Skeletal muscle satellite cell (primary cell): ENCODE measurements at regions not wholly inside any gene's neighbourhood (a gene's known extent, or its start where the extent isn't known, plus 50 kb on each side); places are given as distances from the start of the nearest gene placed in this dataset.

Experiments used
- H3K27me3 ChIP-seq: 2 replicates; pipeline ENCODE4 v1.7.0; 2013; ENCODE audit warnings: low read length; ENCODE audit not compliant: control insufficient read depth, insufficient read depth
- H3K36me3 ChIP-seq: 2 replicates; pipeline ENCODE4 v1.7.0; 2013; ENCODE audit warnings: mild to moderate bottlenecking, control low read depth, low read length; ENCODE audit not compliant: insufficient read depth
- H3K4me1 ChIP-seq: 2 replicates; pipeline ENCODE4 v1.7.0; 2013; ENCODE audit warnings: low read length; ENCODE audit not compliant: control insufficient read depth, insufficient read depth
- H3K4me2 ChIP-seq: 2 replicates; pipeline ENCODE4 v1.7.0; 2013; ENCODE audit warnings: mild to moderate bottlenecking, low read length
- H3K4me3 ChIP-seq: 2 replicates; pipeline ENCODE4 v1.7.0; 2013; ENCODE audit warnings: low read length
- H3K9ac ChIP-seq: 2 replicates; pipeline ENCODE4 v1.7.0; 2013; ENCODE audit warnings: mild to moderate bottlenecking, low read depth, low read length, moderate library complexity
- H3K9me3 ChIP-seq: replicated peaks from 2 replicates; pipeline ENCODE4 v1.7.0; 2013; ENCODE audit warnings: mild to moderate bottlenecking, control low read depth, low read length

- no peaks in the 10 kb centered on the region for H3K9me3 ChIP-seq
- no peak overlapping the region for H3K9ac ChIP-seq
Observed at GRCh38 chr15:66849746-66850077, 147.7 kb downstream of the SMAD6 start.

DNA sequence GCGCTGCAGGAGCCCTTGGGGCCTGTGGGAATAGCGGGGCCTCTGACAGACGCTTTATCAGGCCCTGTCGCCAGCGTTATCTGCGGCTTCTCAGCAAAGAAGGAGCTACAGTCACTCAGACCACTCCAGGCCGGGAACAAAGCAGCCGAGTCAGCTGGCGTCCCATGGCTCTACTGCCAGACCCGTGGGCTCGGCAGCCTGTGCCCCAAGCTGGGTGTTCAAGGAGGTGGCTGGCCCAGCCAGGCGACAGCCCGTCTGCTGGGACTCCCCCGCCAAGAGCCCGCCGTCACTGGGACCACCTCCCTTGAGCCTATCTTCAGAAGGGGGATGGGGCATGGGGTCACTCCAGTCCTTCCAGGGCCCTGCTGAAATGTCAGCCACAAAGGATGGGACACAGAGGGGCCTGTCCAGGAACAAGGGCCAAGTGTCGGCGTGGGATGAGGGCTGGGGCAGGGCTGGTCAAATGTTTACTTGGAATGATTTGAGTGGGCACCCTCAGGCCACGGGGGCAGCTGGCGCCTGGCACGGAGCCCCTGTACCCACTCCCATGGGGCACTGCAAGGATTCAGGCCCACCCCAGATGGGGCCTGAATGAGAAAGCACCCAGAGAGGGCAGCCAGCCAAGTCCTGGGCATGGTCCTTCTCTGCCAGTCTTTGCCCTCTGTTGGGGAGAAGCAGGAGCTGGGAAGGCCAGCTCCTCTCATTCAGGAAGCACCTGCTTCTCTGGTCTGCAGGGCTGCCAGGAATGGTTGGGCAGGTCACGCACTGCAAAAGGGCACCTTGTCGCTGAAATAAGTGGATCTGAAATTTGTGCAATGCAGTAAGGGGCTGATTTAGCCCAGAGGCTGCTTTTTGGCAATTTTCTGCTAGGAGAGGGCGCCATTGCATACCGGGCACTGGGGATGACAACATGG, 148.3 kb downstream of the SMAD6 start:
- H3K4me3 ChIP-seq: no peak overlapping the region
- no peaks in the 10 kb centered on the region for H3K9me3 ChIP-seq
- no peaks in the 10 kb centered on the region for H3K36me3 ChIP-seq
- no peaks in the 10 kb centered on the region for H3K27me3 ChIP-seq
- H3K4me1 ChIP-seq: peaks cover 18% of the 10 kb centered on the region
- no peak overlapping the region for H3K4me2 ChIP-seq
- H3K9ac ChIP-seq: no peak overlapping the region

More at GRCh38 chr15:66849746-66850077, 147.7 kb downstream of the SMAD6 start:
- Histone ChIP-seq H3K27me3 (no peaks in the 10 kb centered on the region), H3K36me3 (no peaks in the 10 kb centered on the region), H3K4me2 (no peak overlapping the region), H3K4me3 (no peak overlapping the region), H3K4me1 (peaks cover 18% of the 10 kb centered on the region)

- Histone ChIP-seq H3K4me1 (peaks cover 18% of the 10 kb centered on the region), H3K4me3 (peak overlapping the region; percentile 36)
Observed at GRCh38 chr15:66850996-66851310, 148.9 kb downstream of the SMAD6 start.

DNA sequence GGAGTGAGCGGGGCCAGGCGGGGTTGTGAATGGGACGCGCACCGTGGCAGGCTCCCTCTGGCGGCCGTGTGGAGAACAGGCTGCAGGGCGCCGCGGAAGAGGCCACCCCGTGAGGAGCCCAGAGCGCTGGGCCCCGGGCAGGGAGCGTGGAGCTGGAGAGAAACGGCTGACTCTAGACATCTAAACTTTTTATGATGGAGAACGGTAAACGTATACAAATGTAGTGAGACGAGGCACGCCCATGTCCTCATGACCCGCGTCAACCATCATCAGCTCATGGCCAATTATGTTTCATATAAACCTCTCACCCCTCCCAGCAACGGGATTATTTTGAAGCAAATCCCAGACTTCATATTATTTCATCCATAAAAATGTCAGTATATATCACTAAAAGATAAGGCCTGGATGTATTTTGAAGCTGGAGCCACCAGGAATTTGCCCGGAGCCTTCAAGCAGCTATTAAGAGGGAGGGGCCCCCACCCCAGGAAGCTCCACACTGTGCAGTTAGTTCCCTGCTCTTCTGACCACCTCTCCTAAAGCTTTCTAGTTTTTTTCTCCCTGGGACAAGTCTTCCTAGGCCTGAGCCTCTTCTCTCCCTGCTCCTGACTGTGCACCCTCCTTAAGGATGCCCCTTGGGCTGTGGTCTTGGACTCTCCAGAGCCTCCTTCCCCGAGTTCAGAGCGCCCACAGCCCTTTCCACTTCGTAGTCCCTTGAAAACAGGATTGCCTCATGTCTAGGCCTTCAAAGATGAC, 149.5 kb downstream of the SMAD6 start:
- Histone ChIP-seq H3K9me3 (no peaks in the 10 kb centered on the region), H3K27me3 (no peaks in the 10 kb centered on the region), H3K4me1 (peaks cover 18% of the 10 kb centered on the region), H3K4me3 (peak overlapping the region; percentile 36), H3K9ac (peak overlapping the region; percentile 24), H3K36me3 (no peaks in the 10 kb centered on the region), H3K4me2 (peak overlapping the region; percentile 68)

More at GRCh38 chr15:66850996-66851310, 148.9 kb downstream of the SMAD6 start:
- H3K36me3 ChIP-seq: no peaks in the 10 kb centered on the region
- no peaks in the 10 kb centered on the region for H3K9me3 ChIP-seq
- H3K9ac ChIP-seq: no peak overlapping the region
- peak overlapping the region; percentile 68 for H3K4me2 ChIP-seq
- no peaks in the 10 kb centered on the region for H3K27me3 ChIP-seq

DNA sequence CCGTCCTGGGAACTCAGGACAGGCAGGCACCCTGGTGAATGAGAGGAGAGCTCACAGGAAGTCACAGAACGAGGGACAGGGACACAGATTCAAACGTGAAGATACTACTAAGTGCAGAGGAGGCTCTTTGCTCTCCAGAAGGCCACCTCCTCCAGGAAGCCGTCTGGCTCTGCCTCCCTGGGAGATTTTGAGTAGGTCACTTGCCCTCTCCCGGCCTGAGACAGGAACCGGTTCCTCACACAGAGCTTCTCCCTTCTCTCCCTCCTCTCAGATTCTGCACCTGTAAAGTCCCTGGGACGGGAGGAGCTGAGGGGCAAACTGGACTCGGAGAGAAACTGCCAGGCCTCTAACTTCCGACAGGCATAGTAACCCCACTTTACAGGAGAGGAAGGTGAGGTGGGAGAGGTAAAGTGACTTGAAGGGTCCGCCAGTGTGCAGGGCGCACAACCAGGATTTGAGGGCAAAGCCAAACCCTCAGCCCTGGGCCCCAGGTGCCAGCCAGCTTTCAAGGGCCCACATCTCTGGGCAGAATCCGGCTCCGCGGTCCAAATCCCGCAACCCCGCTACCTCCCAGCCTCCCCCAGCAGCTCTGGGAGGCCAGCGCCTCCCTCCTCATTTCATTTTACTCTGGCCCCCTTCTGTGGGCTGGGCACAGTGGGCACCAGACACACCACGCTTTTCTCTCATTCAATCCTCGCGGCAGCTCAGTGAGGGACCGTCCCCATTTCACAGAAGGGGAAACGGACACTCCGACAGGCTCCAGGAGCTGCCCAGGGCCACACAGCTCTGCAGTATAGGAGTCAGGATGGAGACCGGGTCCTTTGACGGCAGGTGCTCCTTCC, 150.2 kb downstream of the SMAD6 start:
- no peaks in the 10 kb centered on the region for H3K9me3 ChIP-seq
- no peak overlapping the region for H3K9ac ChIP-seq
- H3K4me2 ChIP-seq: no peak overlapping the region
- no peaks in the 10 kb centered on the region for H3K27me3 ChIP-seq
- peaks cover 18% of the 10 kb centered on the region for H3K4me1 ChIP-seq
- H3K4me3 ChIP-seq: no peak overlapping the region
- H3K36me3 ChIP-seq: no peaks in the 10 kb centered on the region

DNA sequence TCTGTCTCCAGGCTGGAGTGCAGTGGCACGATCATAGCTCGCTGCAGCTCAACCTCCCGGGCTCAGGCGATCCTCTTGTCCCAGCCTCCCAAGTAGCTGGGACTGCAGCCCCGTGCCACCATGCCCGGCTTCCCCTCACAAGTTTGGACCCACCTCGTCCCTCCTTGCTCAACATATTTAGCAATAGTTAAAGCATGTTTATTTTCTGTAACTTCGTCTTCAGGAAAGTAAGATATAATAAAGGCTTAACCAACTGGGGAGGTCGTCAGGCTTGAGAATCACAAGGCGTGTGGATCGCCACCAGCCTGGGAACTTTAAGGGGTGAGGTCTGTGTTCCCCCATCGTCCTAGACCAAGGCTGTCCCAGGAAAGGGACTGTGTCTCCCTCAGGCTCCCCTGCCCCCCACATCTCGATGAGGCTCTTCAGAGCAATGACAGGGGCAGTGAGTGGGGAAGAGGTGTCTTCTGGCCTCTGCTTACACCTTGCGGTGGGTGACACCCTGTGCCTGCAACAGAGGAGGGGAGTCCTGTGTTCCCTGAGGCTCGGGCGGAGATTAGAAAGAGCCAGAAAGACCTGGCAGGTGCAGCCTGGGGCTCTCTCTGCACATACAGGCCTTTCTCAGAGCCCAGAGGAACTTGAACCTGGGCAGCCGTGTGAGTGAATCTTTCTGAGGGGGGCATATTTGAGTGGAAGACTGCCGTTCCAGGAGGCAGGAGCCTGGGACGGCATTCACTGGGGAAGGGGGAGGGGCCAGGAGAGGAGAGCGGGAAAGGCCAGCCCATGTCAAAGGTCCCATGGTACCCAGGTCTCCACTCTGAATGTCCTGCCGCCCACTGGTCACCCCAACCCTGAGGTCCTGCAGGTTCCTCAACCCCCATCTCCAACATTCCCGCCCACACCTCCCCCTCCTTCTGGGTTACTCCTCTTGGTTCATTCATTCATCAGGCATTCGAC, 152.3 kb downstream of the SMAD6 start:
- Histone ChIP-seq H3K27me3 (no peaks in the 10 kb centered on the region), H3K4me3 (no peak overlapping the region), H3K9ac (no peak overlapping the region), H3K9me3 (no peaks in the 10 kb centered on the region), H3K36me3 (no peaks in the 10 kb centered on the region), H3K4me2 (no peak overlapping the region), H3K4me1 (peaks cover 23% of the 10 kb centered on the region)

DNA sequence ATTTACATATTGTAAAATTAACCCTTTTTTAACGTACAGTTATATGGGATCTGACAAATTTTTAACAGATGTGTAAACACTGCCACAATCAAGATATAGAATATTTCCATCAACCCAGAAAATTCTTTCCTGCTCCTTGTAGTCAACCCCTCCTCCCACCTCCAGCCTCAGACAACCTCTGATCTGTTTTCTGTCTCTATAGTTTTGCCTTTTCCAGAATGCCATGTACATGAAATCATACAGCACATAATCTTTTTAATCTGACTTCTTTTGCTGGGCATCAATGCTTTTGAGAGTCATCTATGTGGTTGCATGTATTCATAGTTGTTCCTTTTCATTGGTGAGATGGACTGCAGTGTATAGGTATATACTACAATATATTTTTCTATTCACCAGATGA, 153.0 kb downstream of the SMAD6 start:
- peaks cover 21% of the 10 kb centered on the region for H3K4me1 ChIP-seq
- no peaks in the 10 kb centered on the region for H3K36me3 ChIP-seq
- no peaks in the 10 kb centered on the region for H3K27me3 ChIP-seq
- H3K9me3 ChIP-seq: no peaks in the 10 kb centered on the region
- no peak overlapping the region for H3K9ac ChIP-seq
- H3K4me3 ChIP-seq: no peak overlapping the region
- H3K4me2 ChIP-seq: no peak overlapping the region

DNA sequence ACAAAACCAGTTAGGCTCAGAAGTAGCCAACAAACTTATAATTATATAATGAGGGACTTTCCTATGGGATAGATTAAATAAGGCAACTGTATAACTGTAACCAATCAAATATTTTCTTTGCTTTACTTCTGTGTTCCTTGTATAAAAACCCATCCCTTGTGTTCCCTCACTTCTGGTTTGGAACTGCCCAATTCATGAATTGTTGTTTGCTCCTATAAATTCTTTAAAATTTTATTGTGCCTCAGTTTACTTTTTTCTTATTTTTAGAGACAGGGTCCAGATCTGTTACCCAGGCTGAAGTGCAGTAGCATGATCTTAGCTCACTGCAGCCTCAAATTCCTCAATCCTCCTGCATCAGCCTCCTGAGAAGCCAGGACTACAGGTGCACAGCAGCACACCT, 155.7 kb downstream of the SMAD6 start:
- peaks cover 23% of the 10 kb centered on the region for H3K4me1 ChIP-seq
- H3K4me3 ChIP-seq: no peak overlapping the region
- H3K4me2 ChIP-seq: no peak overlapping the region
- no peaks in the 10 kb centered on the region for H3K27me3 ChIP-seq
- H3K9me3 ChIP-seq: no peaks in the 10 kb centered on the region
- no peak overlapping the region for H3K9ac ChIP-seq
- H3K36me3 ChIP-seq: no peaks in the 10 kb centered on the region

DNA sequence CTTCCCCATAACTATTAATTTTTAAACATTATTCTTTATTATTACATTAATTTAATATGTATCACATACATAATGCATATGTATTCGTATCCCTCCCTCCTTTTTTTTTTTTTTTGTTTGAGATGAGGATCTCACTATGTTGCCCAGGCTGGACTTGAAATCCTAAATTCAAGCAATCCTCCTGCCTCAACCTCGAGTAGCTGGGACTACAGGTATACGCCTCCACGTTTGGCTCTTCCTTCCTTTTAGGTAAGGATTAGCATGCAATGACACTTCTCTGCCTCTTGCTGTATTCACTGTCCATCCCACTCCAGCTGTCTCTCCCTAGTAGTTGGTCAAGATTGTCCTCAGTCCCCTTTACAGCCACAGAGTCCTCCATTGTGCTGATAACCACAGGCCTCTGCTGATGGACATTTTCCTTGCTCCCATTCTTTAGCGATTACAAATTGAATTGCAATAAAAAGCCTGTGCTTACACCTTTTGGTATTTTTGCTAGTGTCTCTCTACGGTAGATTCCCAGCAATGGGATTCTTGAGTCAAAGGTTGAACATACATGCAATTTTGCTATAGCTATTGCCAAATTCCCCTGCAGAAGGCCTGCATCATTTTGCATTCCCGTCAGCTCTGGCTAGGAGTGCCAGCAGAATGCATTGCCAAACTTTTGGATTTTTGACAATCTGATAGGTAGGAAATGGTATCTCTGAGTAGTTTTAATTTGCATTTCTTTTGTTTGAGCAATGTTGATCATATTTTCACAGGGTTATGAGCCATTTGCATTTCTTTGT, 156.6 kb downstream of the SMAD6 start:
- Histone ChIP-seq H3K27me3 (no peaks in the 10 kb centered on the region), H3K4me1 (peaks cover 29% of the 10 kb centered on the region), H3K4me3 (no peak overlapping the region), H3K9me3 (no peaks in the 10 kb centered on the region), H3K9ac (no peak overlapping the region), H3K4me2 (no peak overlapping the region), H3K36me3 (no peaks in the 10 kb centered on the region)

DNA sequence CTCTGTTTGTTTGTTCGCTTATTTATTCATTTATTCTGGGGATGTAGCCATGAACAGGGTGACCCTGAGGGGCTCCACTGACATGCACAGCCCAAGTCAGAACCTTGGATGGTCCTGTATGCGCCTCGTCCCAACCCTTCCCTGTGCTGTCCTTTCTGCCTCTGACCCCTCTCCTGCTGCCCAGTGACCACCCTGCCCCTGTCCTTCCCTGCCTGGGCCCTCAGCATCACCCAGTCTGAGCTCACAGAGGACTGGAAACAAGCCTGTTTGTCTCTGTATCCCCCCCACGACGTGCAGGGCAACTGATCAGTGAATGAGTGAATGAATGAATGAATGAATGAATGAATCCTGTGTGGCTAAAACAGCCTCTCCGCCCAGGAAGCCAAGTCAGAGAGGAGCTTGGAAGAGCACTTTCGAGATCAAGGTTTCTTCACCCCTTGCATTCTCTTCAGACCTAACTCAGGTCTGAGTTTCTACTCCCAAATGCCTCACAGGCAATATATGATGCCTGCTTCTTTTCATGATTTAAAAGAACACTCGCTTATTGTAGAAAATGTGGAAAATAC, 157.7 kb downstream of the SMAD6 start:
- H3K36me3 ChIP-seq: peaks cover 3% of the 10 kb centered on the region
- no peak overlapping the region for H3K4me3 ChIP-seq
- no peak overlapping the region for H3K9ac ChIP-seq
- peaks cover 29% of the 10 kb centered on the region for H3K4me1 ChIP-seq
- no peaks in the 10 kb centered on the region for H3K27me3 ChIP-seq
- no peaks in the 10 kb centered on the region for H3K9me3 ChIP-seq
- H3K4me2 ChIP-seq: no peak overlapping the region
